ENCODE measurements at regions not wholly inside any gene's neighbourhood (a gene's known extent, or its start where the extent isn't known, plus 50 kb on each side); places are given as distances from the start of the nearest gene placed in this dataset.

DNA sequence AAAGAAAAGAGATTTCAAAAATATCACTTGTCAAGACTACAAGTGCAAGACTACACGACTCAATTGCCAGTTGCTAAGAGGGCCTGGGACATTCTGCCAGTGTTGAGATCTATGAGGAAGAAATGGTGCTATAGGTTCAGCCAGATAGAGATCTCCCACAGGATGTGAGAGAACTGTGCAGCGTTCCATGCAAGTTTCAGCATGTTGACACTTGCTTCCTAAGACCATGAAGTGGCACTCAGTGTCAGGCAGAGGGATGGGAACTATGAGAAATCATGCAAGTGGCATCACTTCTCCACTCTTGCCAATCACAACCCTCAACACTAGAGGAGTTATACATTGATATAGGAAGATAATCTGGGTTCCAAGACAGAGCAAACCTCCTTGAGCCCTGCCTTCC is 210.3 kb downstream of the CHRM2 start:
- TF ChIP-seq EZH2phosphoT487 (IDR thresholded peaks at IDR 0.05; ENCODE audit: borderline replicate concordance, low read length) = no peak
- TF ChIP-seq, protein P1, sequence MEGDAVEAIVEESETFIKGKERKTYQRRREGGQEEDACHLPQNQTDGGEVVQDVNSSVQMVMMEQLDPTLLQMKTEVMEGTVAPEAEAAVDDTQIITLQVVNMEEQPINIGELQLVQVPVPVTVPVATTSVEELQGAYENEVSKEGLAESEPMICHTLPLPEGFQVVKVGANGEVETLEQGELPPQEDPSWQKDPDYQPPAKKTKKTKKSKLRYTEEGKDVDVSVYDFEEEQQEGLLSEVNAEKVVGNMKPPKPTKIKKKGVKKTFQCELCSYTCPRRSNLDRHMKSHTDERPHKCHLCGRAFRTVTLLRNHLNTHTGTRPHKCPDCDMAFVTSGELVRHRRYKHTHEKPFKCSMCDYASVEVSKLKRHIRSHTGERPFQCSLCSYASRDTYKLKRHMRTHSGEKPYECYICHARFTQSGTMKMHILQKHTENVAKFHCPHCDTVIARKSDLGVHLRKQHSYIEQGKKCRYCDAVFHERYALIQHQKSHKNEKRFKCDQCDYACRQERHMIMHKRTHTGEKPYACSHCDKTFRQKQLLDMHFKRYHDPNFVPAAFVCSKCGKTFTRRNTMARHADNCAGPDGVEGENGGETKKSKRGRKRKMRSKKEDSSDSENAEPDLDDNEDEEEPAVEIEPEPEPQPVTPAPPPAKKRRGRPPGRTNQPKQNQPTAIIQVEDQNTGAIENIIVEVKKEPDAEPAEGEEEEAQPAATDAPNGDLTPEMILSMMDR (IDR thresholded peaks at IDR 0.05; ENCODE audit: low read depth, low read length, poor library complexity, severe bottlenecking) = no peak

All from DOHH2 (cell line).